SK-N-SH (cell line): ENCODE measurements at regions not wholly inside any gene's neighbourhood (a gene's known extent, or its start where the extent isn't known, plus 50 kb on each side); places are given as distances from the start of the nearest gene placed in this dataset.
"Not testable (repeated sequence)": the region's sequence is repeated elsewhere in the genome, so short reads cannot be mapped to it uniquely, and the experiment has no call there.

ENCODE experiments used
- CTCF ChIA-PET: fragments of 300-600, 350-600 bp; formaldehyde crosslinking; extraction: SDS; loops from one replicate; lab custom pipeline; 2021; lab: Yijun Ruan, JAX
- POLR2A ChIA-PET: fragments of 350-600 bp; sonication (Branson Sonifier 250); formaldehyde crosslinking; extraction: SDS; loops from one replicate; lab custom pipeline; 2020; ENCODE audit warnings: antibody characterized with exemption, inconsistent platforms; lab: Yijun Ruan, JAX
- DNase-seq: peaks from one replicate; pipeline ENCODE4 v3.0.0; 2012
- H2AFZ ChIP-seq: fragments of 200-600 bp; sonication (generic); 2 replicates; pipeline ENCODE4 v1.8.1; 2016; ENCODE audit warnings: antibody characterized with exemption, mild to moderate bottlenecking, low read depth
- H3F3A ChIP-seq: fragments of 200-600 bp; sonication (generic); replicated peaks from 2 replicates; pipeline ENCODE3; 2016; ENCODE audit warnings: antibody characterized with exemption, mild to moderate bottlenecking; ENCODE audit not compliant: insufficient read depth
- H3K27ac ChIP-seq, 2 experiments: fragments of 200-500 bp in 1 of 2; fragments of 200-600 bp in 1 of 2; sonication (Bioruptor generic) in 1 of 2; sonication (generic), shearing (Covaris generic) in 1 of 2; 2 replicates each; pipeline versions ENCODE4 v1.5.1 to v1.6.1; 2014 to 2016; ENCODE audit warnings: low read depth in 2 of 2, inconsistent platforms in 1 of 2, low read length in 1 of 2, mild to moderate bottlenecking in 1 of 2, mixed read lengths in 1 of 2
- H3K27me3 ChIP-seq: fragments of 200-600 bp; sonication (generic), shearing (Covaris generic); 2 replicates; pipeline ENCODE4 v1.6.1; 2016; ENCODE audit warnings: mixed run types; ENCODE audit not compliant: insufficient read depth
- H3K36me3 ChIP-seq, 2 experiments: fragments of 200-500 bp in 1 of 2; fragments of 200-600 bp in 1 of 2; sonication (Bioruptor generic) in 1 of 2; sonication (generic) in 1 of 2; replicated peaks in 1 of 2; 2 replicates each; pipeline versions ENCODE3 to v1.5.1; 2014 to 2016; ENCODE audit warnings: low read length in 1 of 2, mild to moderate bottlenecking in 1 of 2; ENCODE audit not compliant: insufficient read depth in 2 of 2, control insufficient read depth in 1 of 2
- H3K4me1 ChIP-seq, 2 experiments: fragments of 200-500 bp in 1 of 2; fragments of 200-600 bp in 1 of 2; sonication (Bioruptor generic) in 1 of 2; sonication (generic), shearing (Covaris generic) in 1 of 2; 2 replicates each; pipeline versions ENCODE4 v1.5.1 to v1.6.1; 2014 to 2016; ENCODE audit warnings: low read depth in 1 of 2, low read length in 1 of 2, mixed run types in 1 of 2; ENCODE audit not compliant: insufficient read depth in 2 of 2, control insufficient read depth in 1 of 2
- H3K4me2 ChIP-seq: fragments of 200-600 bp; sonication (generic), shearing (Covaris generic); 2 replicates; pipeline ENCODE4 v1.6.1; 2017; ENCODE audit warnings: mixed run types
- H3K4me3 ChIP-seq, 2 experiments: fragments of 200-500 bp in 1 of 2; fragments of 200-600 bp in 1 of 2; sonication (Bioruptor generic) in 1 of 2; sonication (generic), shearing (Covaris generic) in 1 of 2; 2 replicates each; pipeline versions ENCODE4 v1.5.1 to v1.8.1; 2014 to 2016; ENCODE audit warnings: low read depth in 2 of 2, inconsistent platforms in 1 of 2, low read length in 1 of 2, mild to moderate bottlenecking in 1 of 2, mixed read lengths in 1 of 2, moderate library complexity in 1 of 2
- H3K79me2 ChIP-seq: fragments of 200-600 bp; sonication (generic); 2 replicates; pipeline ENCODE4 v1.8.1; 2017; ENCODE audit warnings: mild to moderate bottlenecking; ENCODE audit not compliant: insufficient read depth
- H3K9ac ChIP-seq: fragments of 200-600 bp; sonication (generic); 2 replicates; pipeline ENCODE4 v1.6.1; 2017; ENCODE audit warnings: mixed run types
- H3K9me2 ChIP-seq: fragments of 200-600 bp; sonication (generic); 2 replicates; pipeline ENCODE4 v1.6.1; 2017; ENCODE audit warnings: mixed run types
- H3K9me3 ChIP-seq: fragments of 200-600 bp; sonication (generic); 2 replicates; pipeline ENCODE4 v1.6.1; 2017; ENCODE audit warnings: mixed run types, mild to moderate bottlenecking, moderate library complexity
- H4K20me1 ChIP-seq: fragments of 200-600 bp; sonication (generic); 2 replicates; pipeline ENCODE4 v1.6.1; 2017; ENCODE audit warnings: mild to moderate bottlenecking, mixed run types; ENCODE audit not compliant: insufficient read depth
- CHD2 ChIP-seq: fragments of 150-350 bp; IDR thresholded peaks from 2 replicates; pipeline ENCODE4 v1.6.1; 2018; ENCODE audit warnings: low read length; ENCODE audit not compliant: partially characterized antibody
- FOXM1 ChIP-seq: IDR thresholded peaks from 2 replicates; pipeline ENCODE4 v1.4.0; 2012; ENCODE audit warnings: low read depth, mild to moderate bottlenecking
- JUND ChIP-seq: IDR thresholded peaks from 2 replicates; pipeline ENCODE4 v1.4.0; 2012
- MXI1 ChIP-seq: IDR thresholded peaks from 2 replicates; pipeline ENCODE4 v1.6.1; 2012; ENCODE audit warnings: mild to moderate bottlenecking, low read depth, low read length, improper control_type of control experiment
- SIN3A ChIP-seq: IDR thresholded peaks from 2 replicates; pipeline ENCODE4 v1.6.1; 2012; ENCODE audit warnings: low read depth, mild to moderate bottlenecking, low read length, moderate library complexity, borderline replicate concordance
- SMC3 ChIP-seq: IDR thresholded peaks from 2 replicates; pipeline ENCODE4 v1.6.1; 2012; ENCODE audit warnings: low read depth, low read length, improper control_type of control experiment
- WGBS: methylation state at CpG from one replicate; pipeline ENCODE4 v1.1.6; 2017; ENCODE audit warnings: low lambda C conversion rate; 5-methylcytosine and 5-hydroxymethylcytosine counted together
- TF ChIP-seq, protein P1 (sequence below): fragments of 150-350 bp; IDR thresholded peaks from 2 replicates; pipeline ENCODE4 v1.6.1; 2016; ENCODE audit warnings: mild to moderate bottlenecking, low read depth, low read length

DNA sequence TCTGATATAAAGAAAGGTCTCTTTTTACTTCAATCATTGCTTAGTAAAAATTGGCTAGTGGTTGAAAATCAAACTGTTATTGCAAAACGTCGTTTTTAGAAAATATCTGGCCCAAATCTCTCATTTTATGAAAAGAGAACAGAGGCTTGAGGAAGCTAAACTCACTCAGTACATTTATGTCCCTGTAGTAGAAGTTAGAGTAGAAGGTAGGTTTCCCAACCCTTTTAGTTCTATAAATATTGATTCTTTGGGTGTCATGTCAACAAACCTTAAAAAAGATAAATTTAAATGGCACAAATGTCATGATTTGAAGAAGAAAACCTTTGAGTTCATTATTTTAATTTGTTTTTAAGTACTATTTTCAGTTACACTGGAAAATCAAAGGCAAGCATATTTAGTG lies 722.3 kb upstream of the NECTIN3 start (continued):
- TF ChIP-seq CHD2, result no peak
- TF ChIP-seq, all 33 proteins: peak for 0

DNA sequence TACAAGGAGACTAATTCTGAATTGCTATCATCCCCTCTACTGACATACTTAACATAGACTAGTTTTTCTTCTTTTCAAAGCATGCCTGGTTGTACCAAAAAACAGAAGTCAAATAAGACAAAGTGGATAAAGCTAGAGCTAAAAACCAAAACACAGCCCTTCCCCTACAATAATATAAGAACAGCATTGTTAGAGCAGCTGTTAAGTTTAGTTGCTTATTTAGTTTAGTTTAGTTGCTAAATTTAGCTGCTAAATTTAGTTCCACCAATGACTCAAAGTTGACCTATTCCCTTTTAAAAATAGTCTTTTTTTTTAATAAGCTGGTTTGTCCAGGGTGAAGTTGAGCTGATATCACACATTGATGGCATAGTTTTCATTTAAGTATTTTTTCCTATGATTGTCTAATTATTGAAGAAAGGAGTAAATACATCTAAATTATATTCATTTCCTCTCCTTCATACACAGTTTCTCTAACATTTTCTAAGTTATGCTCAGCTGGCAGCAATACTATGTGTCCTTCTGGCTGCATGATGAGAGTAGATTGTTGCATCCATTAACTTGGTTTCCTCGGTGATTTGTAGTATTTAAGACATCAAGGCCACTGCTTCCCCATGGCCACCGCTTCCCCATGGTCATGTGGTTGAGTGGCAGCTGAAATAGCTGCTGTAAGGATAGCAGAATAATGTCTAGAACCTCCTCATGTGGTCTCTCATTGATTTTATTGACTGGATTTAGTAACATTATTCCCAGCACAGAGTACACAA lies 718.6 kb upstream of the NECTIN3 start:
- ChIA-PET CTCF (no interaction called here), POLR2A (no interaction called here)
- Histone ChIP-seq H3K9ac (no peak overlapping the region), H3K36me3 (no peaks in the 10 kb centered on the region), H2AFZ (peak overlapping the region; percentile 62; the same call in 1 of the 2 replicates), H3K4me3 (no peak overlapping the region), H3K79me2 (no peaks in the 10 kb centered on the region), H3K27me3 (no peaks in the 10 kb centered on the region), H3K9me3 (no peaks in the 10 kb centered on the region), H3K4me1 (no peaks in the 10 kb centered on the region), H3K9me2 (no peaks in the 10 kb centered on the region), H3F3A (no peaks in the 10 kb centered on the region), H3K27ac (no peak overlapping the region), H3K4me2 (no peak overlapping the region), H4K20me1 (no peaks in the 10 kb centered on the region)
- no peak for DNase-seq
- 84% methylated on average over 2 of the region's 2 CpGs for WGBS
- TF ChIP-seq SMC3 (no peak), SIN3A (no peak)

DNA sequence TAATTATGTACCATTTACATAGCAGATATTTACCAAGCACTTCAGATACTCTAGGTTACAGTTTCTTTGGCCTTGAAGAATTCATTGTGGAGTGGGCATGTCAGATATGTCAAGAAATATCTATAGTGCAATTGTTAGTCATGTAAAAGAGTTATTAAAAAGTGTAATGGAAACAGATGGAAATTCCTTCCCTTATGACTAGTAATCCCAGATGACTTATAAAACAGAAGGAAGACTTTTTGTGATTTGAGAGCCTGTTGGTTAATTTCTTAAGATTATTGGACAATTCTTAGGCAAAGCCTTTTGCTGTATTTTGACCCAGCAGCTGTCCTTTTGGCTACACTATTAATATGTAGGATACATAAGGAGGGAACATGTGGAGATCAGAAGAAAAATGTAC lies 708.9 kb upstream of the NECTIN3 start:
- no peak for DNase-seq
- no peaks in the 10 kb centered on the region for H4K20me1 ChIP-seq
- no peaks in the 10 kb centered on the region for H3K27me3 ChIP-seq
- H3K27ac ChIP-seq, result no peak overlapping the region
- H3K4me3 ChIP-seq, result no peak overlapping the region
- H3K36me3 ChIP-seq, result no peaks in the 10 kb centered on the region
- POLR2A ChIA-PET, result no interaction called here
- H3K4me2 ChIP-seq, result no peak overlapping the region
- no peak for TF ChIP-seq JUND
- TF ChIP-seq, protein P1, sequence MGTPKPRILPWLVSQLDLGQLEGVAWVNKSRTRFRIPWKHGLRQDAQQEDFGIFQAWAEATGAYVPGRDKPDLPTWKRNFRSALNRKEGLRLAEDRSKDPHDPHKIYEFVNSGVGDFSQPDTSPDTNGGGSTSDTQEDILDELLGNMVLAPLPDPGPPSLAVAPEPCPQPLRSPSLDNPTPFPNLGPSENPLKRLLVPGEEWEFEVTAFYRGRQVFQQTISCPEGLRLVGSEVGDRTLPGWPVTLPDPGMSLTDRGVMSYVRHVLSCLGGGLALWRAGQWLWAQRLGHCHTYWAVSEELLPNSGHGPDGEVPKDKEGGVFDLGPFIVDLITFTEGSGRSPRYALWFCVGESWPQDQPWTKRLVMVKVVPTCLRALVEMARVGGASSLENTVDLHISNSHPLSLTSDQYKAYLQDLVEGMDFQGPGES, result no peak
- no peak for TF ChIP-seq MXI1
- TF ChIP-seq FOXM1, result no peak
- TF ChIP-seq, all 33 proteins: peak for 0
- Histone ChIP-seq H3K9me3 (no peaks in the 10 kb centered on the region), H3K79me2 (no peaks in the 10 kb centered on the region), H3K9ac (no peak overlapping the region), H2AFZ (no peak overlapping the region), H3K4me1 (no peaks in the 10 kb centered on the region), H3K9me2 (no peaks in the 10 kb centered on the region), H3F3A (no peaks in the 10 kb centered on the region)
- CTCF ChIA-PET, result no interaction called here

DNA sequence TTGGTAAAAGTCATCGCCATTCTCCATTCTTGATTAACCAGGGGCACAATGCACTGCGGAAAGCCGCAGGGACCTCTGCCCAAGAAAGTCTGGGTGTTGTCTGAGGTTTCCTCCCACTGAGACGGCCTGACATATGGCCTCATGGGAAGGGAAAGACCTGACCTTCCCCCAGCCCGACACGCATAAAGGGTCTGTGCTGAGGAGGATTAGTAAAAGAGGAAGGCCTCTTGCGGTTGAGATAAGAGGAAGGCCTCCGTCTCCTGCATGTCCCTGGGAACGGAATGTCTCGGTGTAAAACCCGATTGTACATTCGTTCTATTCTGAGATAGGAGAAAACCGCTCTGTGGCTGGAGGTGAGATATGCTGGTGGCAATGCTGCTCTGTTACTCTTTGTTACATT lies 704.3 kb upstream of the NECTIN3 start:
- H3K9me2 ChIP-seq, POLR2A ChIA-PET: not testable (repeated sequence)
- WGBS, result 95% methylated on average over 13 of the region's 13 CpGs

More for the DNA sequence above, 704.3 kb upstream of the NECTIN3 start:
- DNase-seq, H3K79me2 ChIP-seq, H3K4me3 ChIP-seq, H3K36me3 ChIP-seq, H2AFZ ChIP-seq, H3K27ac ChIP-seq, CTCF ChIA-PET, H3K4me2 ChIP-seq, H3F3A ChIP-seq, H3K27me3 ChIP-seq, H4K20me1 ChIP-seq, H3K9ac ChIP-seq, H3K9me3 ChIP-seq, H3K4me1 ChIP-seq: not testable (repeated sequence)
